GM21786 (cell line): ENCODE measurements at regions not wholly inside any gene's neighbourhood (a gene's known extent, or its start where the extent isn't known, plus 50 kb on each side); places are given as distances from the start of the nearest gene placed in this dataset.

Source experiments
- ATAC-seq: cut with Tn5 transposase; IDR thresholded peaks from one replicate; pipeline ENCODE4 v1.9.1; 2021; ENCODE audit not compliant: unreplicated experiment

DNA sequence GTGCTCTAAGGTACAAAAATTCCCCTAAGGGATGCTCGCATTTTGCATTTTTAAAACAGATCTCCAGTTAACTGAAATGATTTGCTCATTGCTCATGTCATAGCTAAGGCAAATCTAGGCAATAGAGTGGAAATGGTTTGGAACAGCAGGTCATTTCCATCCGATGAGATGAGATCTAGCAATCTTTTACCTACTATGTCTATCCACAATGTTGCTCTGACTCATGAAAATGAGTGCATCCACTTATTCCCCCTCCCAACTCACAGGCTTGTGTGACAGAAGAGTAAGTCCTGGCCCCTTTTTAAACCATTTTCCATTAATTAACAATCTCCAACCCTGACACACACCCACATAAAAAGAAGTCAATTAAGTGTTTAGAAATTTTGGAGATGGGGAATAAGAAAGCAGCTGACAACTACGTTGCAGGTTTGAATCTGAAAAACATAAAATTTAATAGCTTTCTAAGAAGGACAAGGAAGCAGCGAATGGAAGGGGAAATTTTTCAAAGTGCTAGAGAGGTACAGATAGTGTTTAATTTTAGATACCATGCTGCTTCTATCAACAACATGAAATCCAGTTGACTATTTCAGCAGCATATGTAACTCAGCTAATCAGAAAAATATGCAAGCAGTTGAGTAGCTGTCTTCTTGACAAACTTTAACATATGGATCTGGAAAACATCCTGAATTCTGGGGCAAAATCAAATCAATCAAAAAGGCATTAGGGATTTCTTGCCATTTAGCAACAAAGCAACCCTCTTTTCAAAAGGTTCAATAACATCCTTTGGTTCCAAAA, 112.0 kb downstream of the TMCO5A start:
- no peak for ATAC-seq

DNA sequence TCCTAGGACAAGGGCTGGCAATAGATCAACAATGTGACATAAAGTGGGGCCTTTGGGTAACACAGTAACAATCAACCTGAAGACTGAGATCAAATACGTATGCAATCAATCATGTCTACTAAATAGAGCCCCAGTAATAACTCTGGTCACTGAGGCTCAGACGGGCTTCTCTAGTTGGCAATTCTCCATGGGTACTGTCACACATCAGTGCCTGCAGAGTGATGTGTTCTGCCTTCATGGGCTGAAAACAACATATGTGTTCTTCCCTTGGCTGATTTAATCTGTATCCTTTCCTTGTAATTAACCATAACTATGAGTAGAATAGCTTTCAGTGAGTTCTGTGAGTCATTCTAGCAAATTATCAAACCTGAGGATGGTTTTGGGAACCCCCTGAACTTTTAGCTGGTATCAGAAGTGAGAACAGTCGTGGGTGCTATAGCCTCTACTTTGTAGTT, 113.6 kb downstream of the TMCO5A start:
- peak; percentile 76 for ATAC-seq

DNA sequence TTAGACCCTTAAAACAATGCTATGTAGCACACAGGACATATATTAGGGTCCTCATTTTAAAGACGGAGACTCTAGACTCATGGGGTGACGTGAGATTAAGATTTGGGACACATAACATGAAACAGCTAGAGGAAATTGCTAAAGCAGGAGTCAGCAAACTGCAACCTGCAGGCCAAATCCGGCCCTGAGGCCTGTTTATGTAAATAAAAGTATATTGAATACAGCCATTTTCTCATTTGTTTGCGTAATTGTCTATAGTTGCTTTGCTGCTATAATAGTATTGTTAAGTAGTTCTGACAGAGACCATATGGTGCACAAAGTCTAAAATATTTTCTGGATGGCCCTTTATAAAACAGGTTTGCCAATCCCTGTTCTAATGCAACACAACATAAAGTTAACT, 115.5 kb downstream of the TMCO5A start:
- ATAC-seq, result no peak

DNA sequence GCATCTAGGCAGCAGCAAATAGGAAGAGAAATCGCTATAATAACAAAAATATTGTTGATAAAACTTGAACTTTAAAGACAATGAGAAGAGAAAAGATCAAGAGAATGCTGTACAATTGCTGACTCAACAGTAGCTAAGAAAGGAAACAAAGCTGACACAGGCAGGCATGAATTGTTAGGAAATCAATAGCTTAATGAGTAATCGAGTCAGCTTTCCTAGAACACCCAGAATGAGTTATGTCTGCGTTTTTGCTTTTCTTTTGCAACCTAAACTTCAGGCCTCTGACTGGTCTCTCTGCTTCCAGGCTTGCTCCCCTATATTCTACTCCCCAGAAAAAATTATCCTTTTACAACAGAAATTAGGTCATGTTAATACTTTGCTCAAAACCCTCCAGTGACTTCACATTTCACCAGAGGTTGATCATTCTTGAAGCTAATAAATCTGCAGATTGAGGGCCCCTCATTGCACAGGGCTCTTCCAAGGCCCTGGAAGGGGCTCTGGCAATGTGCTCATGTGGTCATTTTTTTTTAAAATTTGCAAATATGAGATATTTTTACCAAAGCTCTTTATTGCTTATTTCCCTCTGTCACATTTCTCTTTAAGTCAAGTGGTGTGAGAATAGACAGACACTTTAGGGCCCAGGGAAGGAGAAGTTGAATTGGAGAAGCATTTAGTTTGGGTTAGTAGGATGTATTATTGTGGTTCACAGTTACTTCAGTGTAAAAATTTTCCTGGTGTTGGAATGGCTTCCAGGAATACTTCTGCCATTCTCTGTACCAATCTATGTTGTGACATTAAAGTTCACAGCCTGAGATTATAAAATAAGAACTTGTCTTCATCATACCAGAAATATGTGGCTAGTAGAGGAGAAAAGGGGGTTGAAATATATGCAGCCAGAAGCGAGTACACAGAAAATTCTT, 116.3 kb downstream of the TMCO5A start:
- ATAC-seq, result no peak

DNA sequence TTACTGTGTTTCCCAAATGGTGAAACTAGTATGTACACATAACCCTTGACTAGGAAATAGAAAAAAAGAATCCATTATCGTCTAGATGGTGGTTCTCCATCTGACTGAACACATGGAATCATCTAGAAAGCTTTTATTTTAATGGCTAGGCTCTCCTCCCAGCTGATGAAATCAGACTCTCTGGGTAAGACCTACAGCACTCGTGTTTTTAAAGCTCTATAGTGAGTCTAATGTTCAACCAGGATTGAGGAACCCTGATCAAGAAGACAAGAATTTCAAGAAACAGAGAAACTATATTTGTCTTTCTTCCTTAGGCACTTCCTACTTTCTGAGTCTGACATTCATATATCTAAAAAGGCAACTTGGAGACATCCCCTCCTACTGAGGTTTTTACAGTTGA, 118.8 kb downstream of the TMCO5A start:
- ATAC-seq, result no peak

DNA sequence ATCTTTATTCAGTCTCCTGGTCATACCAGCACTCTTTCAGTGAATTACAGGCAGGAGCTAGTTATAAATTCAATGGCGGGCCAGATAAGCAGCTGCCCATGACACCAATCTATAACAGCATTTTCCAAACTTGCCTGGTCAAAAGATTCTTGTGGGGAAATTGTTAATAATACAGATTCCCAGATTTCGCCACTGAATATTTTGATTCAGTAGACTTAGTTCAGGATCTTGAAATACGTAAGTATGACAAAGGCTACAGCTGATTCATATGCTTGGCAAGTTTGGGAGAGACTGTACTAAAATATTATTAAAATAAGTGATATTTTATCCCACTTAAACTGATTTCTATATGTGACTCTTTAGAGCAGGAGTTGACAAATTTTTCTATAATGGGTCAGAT, 119.3 kb downstream of the TMCO5A start:
- ATAC-seq, result no peak

DNA sequence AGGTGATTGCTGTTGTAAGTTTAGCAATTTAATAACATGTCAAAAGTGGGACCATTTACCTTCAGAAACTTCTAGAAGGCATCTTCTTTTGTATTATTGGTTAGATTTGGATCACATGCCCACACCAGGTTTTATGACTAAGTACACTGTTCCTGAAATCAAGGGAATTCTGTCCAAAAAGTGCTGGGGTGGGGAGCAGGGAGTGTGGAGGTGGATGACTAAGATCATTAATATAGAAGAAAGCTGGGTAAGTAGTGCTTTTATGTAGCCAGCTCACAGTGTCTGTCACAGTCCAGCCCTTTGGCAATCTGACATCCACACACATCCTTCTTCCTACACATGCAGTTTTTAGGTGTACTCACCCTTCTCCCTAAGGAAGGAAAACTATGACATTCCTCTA, 120.0 kb downstream of the TMCO5A start:
- no peak for ATAC-seq

DNA sequence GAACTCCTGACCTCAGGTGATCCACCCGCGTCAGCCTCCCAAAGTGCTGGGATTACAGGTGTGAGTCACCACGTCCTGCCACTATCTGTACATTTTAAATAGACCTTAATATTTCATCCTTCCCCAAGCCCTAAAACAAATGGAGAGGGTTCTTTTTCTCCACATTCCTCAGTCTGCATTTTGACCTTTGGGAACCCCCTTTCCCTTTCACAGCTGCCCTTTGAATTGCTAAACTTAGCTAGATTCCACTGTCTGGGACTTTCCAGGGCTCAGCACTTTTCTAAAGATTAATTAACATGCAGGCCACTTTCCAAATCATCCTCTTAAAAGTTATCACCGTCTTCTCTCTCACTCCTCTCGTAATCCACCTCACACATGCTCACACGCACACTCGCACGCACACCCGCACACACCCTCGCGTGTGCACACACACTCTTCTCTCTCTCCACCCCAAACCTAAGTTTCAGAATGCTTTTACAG, 124.2 kb downstream of the TMCO5A start:
- no peak for ATAC-seq

DNA sequence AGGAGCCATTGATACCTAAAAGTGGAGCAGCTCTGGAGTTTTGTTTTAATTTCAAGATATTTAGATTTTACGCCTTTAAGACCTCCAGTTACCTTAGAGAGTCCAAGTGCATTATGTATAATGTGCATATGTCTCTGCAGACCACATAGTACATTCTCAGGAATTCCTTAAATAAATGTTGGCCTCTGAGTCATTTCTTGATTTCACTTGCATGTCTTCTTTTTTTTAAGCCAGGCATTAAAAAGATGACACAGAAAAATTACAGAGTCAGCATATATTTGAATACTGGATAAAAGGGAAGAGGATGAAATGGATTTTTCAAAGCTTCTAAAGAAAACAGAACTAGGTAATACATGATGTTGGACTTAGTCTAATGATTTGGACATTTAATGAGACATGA, 125.2 kb downstream of the TMCO5A start:
- no peak for ATAC-seq

DNA sequence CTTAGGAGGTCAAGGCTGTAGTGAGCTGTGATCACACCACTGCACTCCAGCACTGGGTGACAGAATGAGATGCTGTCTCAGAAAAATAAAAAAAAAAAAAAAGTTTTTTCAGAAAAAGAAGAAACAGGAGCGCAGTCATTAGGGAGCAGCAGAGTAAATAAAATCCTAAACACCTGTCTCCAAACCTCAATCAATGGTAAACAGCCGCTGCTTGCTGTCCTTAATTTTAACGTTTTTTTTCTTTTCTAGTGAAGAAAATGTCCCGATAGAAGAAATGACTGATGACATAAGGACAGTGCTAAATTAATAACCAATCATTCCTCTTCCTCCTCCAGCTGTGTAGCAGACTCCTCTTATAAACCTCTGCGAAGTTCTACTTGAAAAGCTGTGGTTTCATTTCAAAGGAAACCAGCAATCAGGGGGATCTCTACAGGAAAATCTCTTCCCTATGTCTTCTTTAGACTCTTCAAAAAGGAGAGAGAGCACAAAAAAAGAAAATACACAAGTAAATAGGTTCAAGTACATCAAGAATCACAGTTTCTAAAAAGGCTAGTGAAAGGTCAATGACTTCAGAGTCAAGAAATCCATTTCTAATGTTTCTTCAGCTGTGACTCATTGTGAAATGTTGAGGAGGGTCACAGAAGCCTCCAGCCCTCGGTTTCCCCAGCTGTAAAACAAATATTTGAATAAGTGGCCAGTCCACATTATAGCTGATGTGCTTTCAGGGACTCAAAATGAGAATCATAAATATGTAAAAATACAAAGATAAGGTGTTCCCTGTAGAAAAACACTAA, 127.6 kb downstream of the TMCO5A start:
- no peak for ATAC-seq

DNA sequence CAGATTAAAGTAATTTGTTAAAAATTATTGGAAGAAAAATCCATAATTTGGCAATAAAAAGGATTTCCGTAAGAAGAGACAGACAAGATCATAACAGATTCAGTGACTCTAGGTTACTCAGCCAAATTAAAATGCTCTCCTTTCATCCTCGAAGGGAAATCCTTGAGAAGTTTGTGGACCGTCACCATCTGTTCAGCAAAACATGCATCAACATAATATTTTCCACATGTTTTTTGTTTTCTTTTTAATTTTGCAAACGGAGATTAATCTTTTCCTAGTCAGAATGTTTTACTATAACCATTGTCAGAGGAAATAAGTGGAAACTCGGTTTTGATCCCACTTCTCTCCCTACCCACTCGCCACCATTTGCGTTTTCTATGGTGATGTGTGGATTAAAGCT, 128.3 kb downstream of the TMCO5A start:
- no peak for ATAC-seq

DNA sequence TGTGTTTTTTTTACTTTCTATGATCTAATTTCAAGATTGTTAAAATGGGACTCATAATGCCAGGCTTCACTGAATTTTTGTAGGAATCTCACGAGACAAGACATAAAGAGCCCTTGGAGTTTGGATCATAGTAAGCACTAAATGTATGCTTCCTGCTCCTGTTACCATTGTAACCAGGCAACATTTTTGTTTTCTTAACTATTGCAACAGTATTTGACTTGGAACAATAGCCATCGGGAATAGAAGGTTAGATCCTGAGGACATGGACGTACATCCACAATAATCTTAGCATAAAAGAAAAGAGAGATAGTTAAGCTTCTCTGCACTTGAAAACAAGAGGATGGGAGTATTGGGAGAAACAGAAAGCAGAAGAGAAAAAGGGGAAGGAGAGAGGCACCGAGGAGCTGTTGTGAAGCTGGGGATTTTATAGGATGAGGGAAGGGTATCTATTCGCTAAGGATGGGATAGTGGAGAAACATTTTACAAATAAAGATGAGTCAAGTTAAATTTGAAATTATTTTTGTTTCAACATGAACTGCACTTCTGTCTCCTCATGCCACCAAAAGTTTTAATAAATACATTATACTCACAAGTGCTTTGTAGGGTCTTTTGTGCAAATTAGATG, 131.4 kb downstream of the TMCO5A start:
- no peak for ATAC-seq

DNA sequence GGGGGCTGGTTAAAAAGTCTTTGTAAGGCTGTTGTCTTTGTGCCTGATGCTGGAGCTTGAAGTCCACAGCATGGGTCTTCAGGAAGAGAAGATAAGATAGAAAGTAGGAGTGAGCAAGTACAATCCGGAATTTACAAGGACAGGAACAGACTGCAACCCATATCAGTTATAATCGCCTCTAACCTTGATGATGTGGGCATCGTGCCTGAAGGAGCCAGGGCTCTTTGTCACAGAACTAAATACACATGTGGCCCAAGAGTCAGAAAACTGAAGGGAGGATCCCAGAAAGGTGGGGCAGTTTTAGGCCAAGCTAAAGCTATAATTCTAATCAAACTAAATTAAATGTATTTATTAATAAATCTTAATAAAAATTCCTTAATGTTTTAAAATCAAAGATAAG, 132.2 kb downstream of the TMCO5A start:
- ATAC-seq, result no peak

DNA sequence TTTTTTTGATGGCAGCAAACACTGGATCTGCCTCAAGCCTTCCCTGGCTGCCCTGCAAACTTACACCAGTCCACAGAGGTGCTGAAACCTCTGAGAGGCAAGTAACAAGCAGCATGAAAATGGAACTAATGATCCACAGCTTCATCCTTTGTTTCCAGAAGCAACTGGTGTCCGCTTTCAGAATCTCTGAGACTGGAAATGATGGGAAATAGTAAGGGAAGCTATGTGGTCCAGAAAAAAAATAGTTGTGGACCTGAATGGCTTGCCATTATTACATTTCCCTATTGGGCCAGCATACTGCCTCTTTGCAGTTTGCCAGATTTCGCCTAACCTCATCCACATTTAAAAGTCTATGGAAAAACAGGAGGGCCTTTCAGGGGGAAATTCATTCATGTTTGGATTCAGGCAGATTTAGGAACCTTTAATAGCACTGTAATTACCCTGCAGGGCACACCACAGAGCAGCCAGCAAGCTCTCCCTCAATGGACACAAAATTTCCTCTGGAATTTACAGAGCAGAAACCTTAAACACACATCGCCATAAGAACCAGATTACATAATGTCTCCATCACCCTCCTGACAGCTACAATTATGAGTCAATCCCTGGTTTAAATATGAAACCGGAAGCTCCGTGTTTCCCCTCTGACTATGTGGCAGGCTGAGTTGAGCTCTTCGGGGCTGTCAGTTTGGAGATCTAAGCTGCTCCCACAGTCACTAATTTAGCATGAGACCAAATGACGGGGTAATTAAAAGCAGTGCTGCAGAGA, 134.4 kb downstream of the TMCO5A start:
- ATAC-seq, result peak; percentile 88

DNA sequence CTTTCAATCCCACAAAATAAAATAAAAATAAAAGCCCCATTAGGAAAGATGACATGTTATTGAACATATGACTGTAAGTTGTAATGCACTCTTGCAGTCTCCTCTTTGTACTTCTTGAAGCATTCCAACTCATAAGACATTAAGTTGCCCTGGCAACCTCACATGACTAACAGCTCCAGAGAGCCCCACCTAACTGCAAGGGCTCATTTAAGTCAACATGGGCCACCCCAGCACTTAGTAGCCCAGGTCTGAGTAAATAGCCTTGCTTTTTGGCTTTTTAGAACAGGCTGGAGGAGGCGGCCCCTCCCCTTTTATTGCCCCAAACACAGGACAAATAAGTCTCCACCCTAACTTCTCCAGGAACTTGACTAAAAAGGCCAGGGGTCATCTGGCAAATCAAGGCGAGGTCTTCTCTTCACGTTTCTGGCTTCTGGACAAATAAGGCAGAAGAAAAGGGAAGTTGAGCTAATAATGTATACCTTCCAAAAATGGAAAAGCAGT, 135.1 kb downstream of the TMCO5A start:
- no peak for ATAC-seq

DNA sequence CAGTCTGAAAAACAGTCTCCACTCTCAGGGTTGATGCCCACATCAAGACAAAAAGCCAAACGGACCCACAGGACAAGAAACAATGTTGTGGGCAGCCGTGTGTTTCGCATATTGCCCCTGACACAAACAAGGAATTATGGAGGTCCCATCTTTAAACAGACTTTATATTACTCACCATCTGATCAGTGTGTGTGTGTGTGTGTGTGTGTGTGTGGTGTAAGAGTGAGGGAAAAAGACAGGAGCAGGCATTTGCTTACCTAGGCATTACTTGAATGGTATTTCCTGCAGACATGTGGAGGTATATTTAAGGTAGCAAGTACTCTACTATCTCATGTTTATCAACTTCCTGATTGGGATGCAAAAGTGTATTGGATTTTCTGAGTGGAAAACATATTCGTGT, 136.3 kb downstream of the TMCO5A start:
- no peak for ATAC-seq

DNA sequence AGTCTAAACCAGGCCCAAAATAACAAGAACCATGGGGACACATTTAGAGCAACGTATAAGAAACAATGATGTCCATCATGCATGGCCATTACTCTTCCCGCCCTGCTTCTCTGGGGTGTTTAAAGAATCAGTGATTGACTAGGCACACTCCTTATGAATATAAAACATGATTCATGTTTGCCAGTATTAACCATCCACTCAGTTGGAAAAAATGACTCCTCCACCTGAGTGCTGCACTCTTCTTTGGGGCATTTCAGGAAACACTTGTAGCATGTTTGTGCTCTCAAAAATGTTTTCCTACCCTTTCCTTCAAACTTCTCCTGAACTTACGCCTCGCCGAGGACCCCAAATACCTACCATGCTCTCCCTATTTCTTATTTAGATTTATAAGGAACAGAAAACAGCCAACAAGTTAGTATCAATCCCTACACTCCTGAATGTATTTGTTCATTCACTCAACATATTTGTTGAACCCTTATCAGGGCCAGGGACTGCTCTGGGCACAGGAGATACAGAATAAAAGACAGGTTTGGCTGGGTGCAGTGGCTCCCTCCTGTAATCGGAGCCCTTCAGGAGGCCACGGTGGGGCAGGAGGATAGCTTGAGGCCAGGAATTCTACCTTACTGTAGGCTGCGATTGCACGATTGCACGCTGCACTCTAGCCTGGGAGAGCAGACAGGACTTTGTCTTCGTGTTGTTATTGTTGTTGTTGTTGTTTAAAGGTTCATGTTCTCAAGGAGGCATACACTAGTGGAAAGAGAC, 137.0 kb downstream of the TMCO5A start:
- no peak for ATAC-seq

DNA sequence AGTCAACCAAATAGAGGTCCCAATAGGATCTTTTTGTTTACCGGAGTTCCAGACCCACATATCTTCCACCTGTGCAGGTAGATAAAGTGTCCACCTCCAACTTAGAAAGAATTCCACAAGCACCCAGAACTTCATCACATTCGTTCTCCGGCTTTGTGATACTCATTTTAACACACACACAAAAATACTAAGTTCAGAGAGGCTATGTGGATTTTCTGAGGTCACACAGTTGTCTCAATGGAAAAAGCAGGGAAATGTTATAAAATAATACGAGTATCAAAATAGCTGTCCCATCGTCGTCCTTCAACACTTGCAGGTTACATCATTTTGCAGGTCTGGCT, 137.5 kb downstream of the TMCO5A start:
- ATAC-seq, result no peak
